Trophoblast cell (in vitro differentiated cells and primary cell): ENCODE measurements at regions not wholly inside any gene's neighbourhood (a gene's known extent, or its start where the extent isn't known, plus 50 kb on each side); places are given as distances from the start of the nearest gene placed in this dataset.

Experiments used
- DNase-seq, 2 donors: peaks; one replicate each; pipeline ENCODE4 v3.0.0-alpha.2; 2016
- H2AFZ ChIP-seq: 2 replicates; pipeline ENCODE4 v1.6.1; 2013; ENCODE audit warnings: low read length, moderate library complexity, mild to moderate bottlenecking; ENCODE audit not compliant: insufficient read depth, poor library complexity
- H2AK5ac ChIP-seq: 2 replicates; pipeline ENCODE4 v1.6.1; 2013; ENCODE audit warnings: mild to moderate bottlenecking, low read length
- H2BK120ac ChIP-seq: 2 replicates; pipeline ENCODE4 v1.6.1; 2013; ENCODE audit warnings: low read length, mild to moderate bottlenecking, moderate library complexity; ENCODE audit not compliant: insufficient read depth, poor library complexity
- H2BK12ac ChIP-seq: 2 replicates; pipeline ENCODE4 v1.6.1; 2013; ENCODE audit warnings: mild to moderate bottlenecking, low read length, moderate library complexity
- H2BK5ac ChIP-seq: 2 replicates; pipeline ENCODE4 v1.6.1; 2013; ENCODE audit warnings: low read length, low read depth, moderate library complexity, mild to moderate bottlenecking; ENCODE audit not compliant: poor library complexity
- H3K14ac ChIP-seq: 2 replicates; pipeline ENCODE4 v1.6.1; 2013; ENCODE audit warnings: mild to moderate bottlenecking, low read length
- H3K18ac ChIP-seq: 2 replicates; pipeline ENCODE4 v1.6.1; 2013; ENCODE audit warnings: mild to moderate bottlenecking, low read length
- H3K23ac ChIP-seq: 2 replicates; pipeline ENCODE4 v1.6.1; 2013; ENCODE audit warnings: low read length
- H3K27ac ChIP-seq: 2 replicates; pipeline ENCODE4 v1.5.1; 2013; ENCODE audit warnings: low read depth, mild to moderate bottlenecking, inconsistent platforms, low read length, moderate library complexity
- H3K27me3 ChIP-seq: 2 replicates; pipeline ENCODE4 v1.6.1; 2013; ENCODE audit warnings: inconsistent platforms, mild to moderate bottlenecking, low read length, moderate library complexity; ENCODE audit not compliant: insufficient read depth
- H3K36me3 ChIP-seq, 2 experiments: 1 replicate in 1 of 2; 2 replicates in 1 of 2; pipeline ENCODE4 v1.6.1; 2013; ENCODE audit warnings: low read length in 2 of 2, mild to moderate bottlenecking in 2 of 2, moderate library complexity in 1 of 2; ENCODE audit not compliant: insufficient read depth in 2 of 2, control insufficient read depth in 1 of 2
- H3K4ac ChIP-seq: 2 replicates; pipeline ENCODE4 v1.6.1; 2013; ENCODE audit warnings: low read depth, mild to moderate bottlenecking, low read length, moderate library complexity
- H3K4me1 ChIP-seq, 2 experiments: 1 replicate in 1 of 2; 2 replicates in 1 of 2; pipeline ENCODE4 v1.6.1; 2013; ENCODE audit warnings: low read length in 2 of 2, mild to moderate bottlenecking in 2 of 2, moderate library complexity in 1 of 2; ENCODE audit not compliant: insufficient read depth in 2 of 2, control insufficient read depth in 1 of 2
- H3K4me2 ChIP-seq: 2 replicates; pipeline ENCODE4 v1.6.1; 2013; ENCODE audit warnings: inconsistent platforms, mild to moderate bottlenecking, low read length, moderate library complexity
- H3K4me3 ChIP-seq: 2 replicates; pipeline ENCODE4 v1.5.1; 2013; ENCODE audit warnings: mild to moderate bottlenecking, low read depth, low read length, inconsistent platforms
- H3K79me1 ChIP-seq: one replicate; pipeline ENCODE4 v1.6.1; 2013; ENCODE audit warnings: low read length
- H3K79me2 ChIP-seq: 2 replicates; pipeline ENCODE4 v1.6.1; 2013; ENCODE audit warnings: low read length, mild to moderate bottlenecking; ENCODE audit not compliant: control insufficient read depth, insufficient read depth, poor library complexity
- H3K9ac ChIP-seq: 2 replicates; pipeline ENCODE4 v1.6.1; 2013; ENCODE audit warnings: mild to moderate bottlenecking, low read length
- H3K9me3 ChIP-seq: 2 replicates; pipeline ENCODE4 v1.6.1; 2013; ENCODE audit warnings: low read depth, mild to moderate bottlenecking, control low read depth, inconsistent platforms, low read length; ENCODE audit not compliant: insufficient read depth
- H4K12ac ChIP-seq: 2 replicates; pipeline ENCODE4 v1.6.1; 2013; ENCODE audit warnings: low read depth, mild to moderate bottlenecking, low read length, moderate library complexity
- H4K8ac ChIP-seq: 2 replicates; pipeline ENCODE4 v1.6.1; 2013; ENCODE audit warnings: low read depth, mild to moderate bottlenecking, low read length, moderate library complexity
- H4K91ac ChIP-seq: one replicate; pipeline ENCODE4 v1.6.1; 2013; ENCODE audit warnings: low read depth, mild to moderate bottlenecking, low read length, moderate library complexity
- WGBS: extraction: QIAGEN DNeasy Blood & Tissue Kit; methylation state at CpG from one replicate; pipeline ENCODE4 v1.1.7; 2013; ENCODE audit warnings: missing lambda C conversion rate; ENCODE audit not compliant: insufficient read length, insufficient coverage; ENCODE audit errors: extremely low coverage; 5-methylcytosine and 5-hydroxymethylcytosine counted together

GRCh38 chr5:3333105-3333504, 262.5 kb upstream of the IRX1 start:
- H2BK120ac ChIP-seq, result no peak overlapping the region
- DNase-seq, result no peak
- no peak overlapping the region for H3K9ac ChIP-seq
- H3K4me2 ChIP-seq, result no peak overlapping the region
- no peak overlapping the region for H2AK5ac ChIP-seq
- no peak overlapping the region for H3K4me3 ChIP-seq
- no peaks in the 10 kb centered on the region for H3K79me1 ChIP-seq
- H3K79me2 ChIP-seq, result no peaks in the 10 kb centered on the region
- H2BK12ac ChIP-seq, result no peak overlapping the region
- H4K91ac ChIP-seq, result no peak overlapping the region
- no peaks in the 10 kb centered on the region for H3K36me3 ChIP-seq
- peaks cover 2% of the 10 kb centered on the region for H3K9me3 ChIP-seq
- no peak overlapping the region for H3K27ac ChIP-seq
- H3K23ac ChIP-seq, result no peak overlapping the region
- no peak overlapping the region for H2AFZ ChIP-seq
- no peaks in the 10 kb centered on the region for H3K27me3 ChIP-seq
- no CpG with 5 or more reads among the region's 9 CpGs for WGBS
- no peak overlapping the region for H4K12ac ChIP-seq
- no peak overlapping the region for H2BK5ac ChIP-seq
- no peaks in the 10 kb centered on the region for H3K4me1 ChIP-seq
- no peak overlapping the region for H4K8ac ChIP-seq
- no peak overlapping the region for H3K18ac ChIP-seq
- no peak overlapping the region for H3K14ac ChIP-seq
- no peak overlapping the region for H3K4ac ChIP-seq

DNA sequence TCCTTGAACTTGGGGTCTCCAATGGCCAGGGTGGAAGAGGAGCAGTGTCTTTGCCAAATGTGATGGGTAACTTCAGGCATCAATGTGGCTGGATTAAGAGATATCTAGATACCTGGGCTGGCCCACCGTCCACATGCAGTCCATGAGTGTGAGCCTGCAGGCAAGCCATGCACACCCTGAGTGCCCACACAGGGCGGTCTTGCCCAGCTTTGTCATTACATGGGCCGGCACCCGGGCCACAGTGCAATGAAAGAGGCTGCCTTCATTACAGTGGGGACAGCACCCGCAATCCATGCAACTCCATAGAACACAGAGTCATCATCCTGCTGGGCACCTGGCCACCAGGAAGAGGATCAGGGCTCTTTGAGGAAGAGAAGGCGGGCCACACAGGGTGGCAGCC, 263.8 kb upstream of the IRX1 start:
- H3K9ac ChIP-seq, result no peak overlapping the region
- no peak overlapping the region for H3K14ac ChIP-seq
- no peaks in the 10 kb centered on the region for H3K27me3 ChIP-seq
- no peak overlapping the region for H3K27ac ChIP-seq
- no peaks in the 10 kb centered on the region for H3K36me3 ChIP-seq
- H3K4ac ChIP-seq, result no peak overlapping the region
- no peaks in the 10 kb centered on the region for H3K4me1 ChIP-seq
- DNase-seq, result no peak
- H2AFZ ChIP-seq, result no peak overlapping the region
- H3K4me3 ChIP-seq, result no peak overlapping the region
- H3K79me1 ChIP-seq, result no peaks in the 10 kb centered on the region
- no peak overlapping the region for H3K23ac ChIP-seq
- no peak overlapping the region for H4K8ac ChIP-seq
- H3K4me2 ChIP-seq, result no peak overlapping the region
- no CpG with 5 or more reads among the region's 6 CpGs for WGBS
- no peak overlapping the region for H2BK5ac ChIP-seq
- H2BK12ac ChIP-seq, result no peak overlapping the region
- H2AK5ac ChIP-seq, result no peak overlapping the region
- H3K18ac ChIP-seq, result no peak overlapping the region
- no peaks in the 10 kb centered on the region for H3K79me2 ChIP-seq
- no peak overlapping the region for H4K12ac ChIP-seq
- H4K91ac ChIP-seq, result no peak overlapping the region
- peaks cover 4% of the 10 kb centered on the region for H3K9me3 ChIP-seq
- H2BK120ac ChIP-seq, result no peak overlapping the region

DNA sequence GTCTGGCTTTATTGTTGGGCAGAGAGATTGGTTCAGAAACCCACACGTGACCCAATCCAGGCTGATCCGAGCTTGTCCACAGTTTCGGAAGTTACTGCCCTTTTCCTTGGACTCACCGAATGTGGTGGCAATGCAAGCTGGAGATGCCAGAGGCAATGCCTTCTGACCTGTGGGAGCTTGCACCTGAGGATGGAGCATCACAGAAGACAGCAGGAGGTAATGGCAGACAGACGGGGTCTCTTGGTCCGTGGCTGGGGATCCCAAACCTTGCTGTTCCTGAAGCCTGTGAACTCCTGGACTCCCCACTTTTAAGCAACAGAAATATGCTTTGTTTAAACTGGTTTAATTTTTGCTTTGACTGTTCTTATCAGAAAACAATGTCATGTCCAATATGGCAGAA, 265.2 kb upstream of the IRX1 start:
- Histone ChIP-seq H4K91ac (no peak overlapping the region), H2BK5ac (no peak overlapping the region), H3K9ac (no peak overlapping the region), H3K9me3 (peaks cover 5% of the 10 kb centered on the region), H3K4me2 (no peak overlapping the region), H3K27ac (no peak overlapping the region), H3K36me3 (no peaks in the 10 kb centered on the region), H4K8ac (no peak overlapping the region), H3K4ac (no peak overlapping the region), H4K12ac (no peak overlapping the region), H3K14ac (no peak overlapping the region), H2AK5ac (no peak overlapping the region), H2BK12ac (no peak overlapping the region), H3K4me3 (no peak overlapping the region), H3K4me1 (no peaks in the 10 kb centered on the region), H3K23ac (no peak overlapping the region), H3K27me3 (no peaks in the 10 kb centered on the region), H2BK120ac (no peak overlapping the region), H3K79me2 (no peaks in the 10 kb centered on the region), H2AFZ (no peak overlapping the region), H3K18ac (no peak overlapping the region), H3K79me1 (no peaks in the 10 kb centered on the region)
- no CpG with 5 or more reads among the region's 6 CpGs for WGBS
- no peak for DNase-seq

DNA sequence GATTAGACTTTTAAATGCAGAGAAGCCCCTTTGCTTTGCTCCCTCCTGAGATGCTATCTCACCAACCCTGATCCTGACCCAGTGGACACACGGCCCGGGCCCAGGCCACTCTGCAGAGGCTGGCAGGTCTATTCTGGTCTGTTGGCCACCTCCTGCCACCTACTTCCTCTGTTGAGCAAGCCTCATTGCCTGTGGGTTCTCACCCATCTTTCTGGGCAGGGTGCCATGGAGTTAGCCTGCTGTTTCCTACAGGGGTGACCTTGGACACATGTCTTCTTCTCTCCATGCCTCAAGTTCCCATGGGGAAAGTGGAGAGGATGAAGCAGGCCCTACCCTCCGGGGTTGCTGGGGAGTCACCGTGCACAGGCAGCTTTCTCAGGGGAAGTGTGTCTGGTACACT, 266.2 kb upstream of the IRX1 start:
- Histone ChIP-seq H2BK5ac (no peak overlapping the region), H3K23ac (no peak overlapping the region), H3K4me1 (no peaks in the 10 kb centered on the region), H4K12ac (no peak overlapping the region), H3K27me3 (no peaks in the 10 kb centered on the region), H4K8ac (no peak overlapping the region), H4K91ac (no peak overlapping the region), H3K9me3 (peaks cover 5% of the 10 kb centered on the region), H3K27ac (no peak overlapping the region), H2AK5ac (no peak overlapping the region), H2BK120ac (no peak overlapping the region), H3K4me3 (no peak overlapping the region), H2BK12ac (no peak overlapping the region), H3K4ac (no peak overlapping the region), H3K9ac (no peak overlapping the region), H3K79me1 (no peaks in the 10 kb centered on the region), H3K4me2 (no peak overlapping the region), H3K79me2 (no peaks in the 10 kb centered on the region), H3K36me3 (no peaks in the 10 kb centered on the region), H3K18ac (no peak overlapping the region), H3K14ac (no peak overlapping the region), H2AFZ (no peak overlapping the region)
- no peak for DNase-seq
- WGBS, result no CpG with 5 or more reads among the region's 4 CpGs
